ENCODE measurements at regions not wholly inside any gene's neighbourhood (a gene's known extent, or its start where the extent isn't known, plus 50 kb on each side); places are given as distances from the start of the nearest gene placed in this dataset.
A peak's percentile ranks its signal among the peaks of the same experiment; 100 is the strongest.
"Not testable (repeated sequence)": the region's sequence is repeated elsewhere in the genome, so short reads cannot be mapped to it uniquely, and the experiment has no call there.

- TF ChIP-seq POLR2A (IDR thresholded peaks at IDR 0.05; ENCODE audit: low read length) (no peak), GATA1 (IDR thresholded peaks at IDR 0.05; ENCODE audit: low read depth, low read length) (no peak)
- DNase-seq, result peak; percentile 25 to 59
Observed at GRCh38 chr4:173091362-173091761, 77.2 kb upstream of the GALNT7 start.

GRCh38 chr4:173091958-173092357 lies 76.7 kb upstream of the GALNT7 start:
- peak in 1 of 2 experiments; percentile 46 for DNase-seq
- TF ChIP-seq POLR2A (IDR thresholded peaks at IDR 0.05; ENCODE audit: low read length) (no peak), GATA1 (IDR thresholded peaks at IDR 0.05; ENCODE audit: low read depth, low read length) (no peak)

- no peak for TF ChIP-seq GATA1 (IDR thresholded peaks at IDR 0.05; ENCODE audit: low read depth, low read length)
- no peak for TF ChIP-seq POLR2A (IDR thresholded peaks at IDR 0.05; ENCODE audit: low read length)
- DNase-seq, result no peak
Observed at GRCh38 chr4:173093361-173093760, 75.2 kb upstream of the GALNT7 start.

GRCh38 chr4:173094739-173095421 lies 73.7 kb upstream of the GALNT7 start:
- no peak for DNase-seq
- TF ChIP-seq GATA1 (IDR thresholded peaks at IDR 0.05; ENCODE audit: low read depth, low read length) (no peak), POLR2A (IDR thresholded peaks at IDR 0.05; ENCODE audit: low read length) (no peak)

- DNase-seq, result not testable (repeated sequence)
Observed at GRCh38 chr4:173099447-173099846, 69.2 kb upstream of the GALNT7 start.

GRCh38 chr4:173111031-173111430 lies 57.6 kb upstream of the GALNT7 start:
- no peak for DNase-seq
- no peak for TF ChIP-seq GATA1 (IDR thresholded peaks at IDR 0.05; ENCODE audit: low read depth, low read length)

- DNase-seq, result not testable (repeated sequence)
Observed at GRCh38 chr4:173117430-173117829, 51.2 kb upstream of the GALNT7 start.

Measured in erythroblast (primary cell).